Activated CD4-positive, alpha-beta T cell treated with anti-CD3 and anti-CD28 coated beads for 36 hours (primary cell): ENCODE measurements at regions not wholly inside any gene's neighbourhood (a gene's known extent, or its start where the extent isn't known, plus 50 kb on each side); places are given as distances from the start of the nearest gene placed in this dataset.

ENCODE experiments used
- ATAC-seq: fragments of 200-7000 bp; cut with Tn5 transposase; one replicate; pipeline ENCODE4 v1.10.0; 2021; ENCODE audit warnings: mild to moderate bottlenecking, moderate library complexity
- CTCF ChIA-PET: fragments of 350-600 bp; sonication (Branson Sonifier 250); formaldehyde crosslinking; loops from one replicate; lab custom pipeline; 2021; ENCODE audit warnings: antibody characterized with exemption; lab: Charles Lee
- POLR2A ChIA-PET: fragments of 350-600 bp; sonication (Branson Sonifier 250); formaldehyde crosslinking; loops from one replicate; lab custom pipeline; 2021; ENCODE audit warnings: antibody characterized with exemption, inconsistent platforms; lab: Charles Lee
- DNase-seq: peaks from one replicate; pipeline ENCODE4 v3.0.0-alpha.2; 2020
- H3K27ac Mint-ChIP-seq: one replicate; pipeline ENCODE4 v1.8.0; 2021; ENCODE audit warnings: mixed read lengths
- H3K27me3 Mint-ChIP-seq: one replicate; pipeline ENCODE4 v1.8.0; 2021; ENCODE audit warnings: mixed read lengths
- H3K36me3 Mint-ChIP-seq: one replicate; pipeline ENCODE4 v1.8.0; 2021; ENCODE audit warnings: low read depth, mixed read lengths
- H3K4me1 Mint-ChIP-seq: one replicate; pipeline ENCODE4 v1.8.0; 2021; ENCODE audit warnings: mixed read lengths
- H3K4me3 Mint-ChIP-seq: one replicate; pipeline ENCODE4 v1.8.0; 2021; ENCODE audit warnings: mild to moderate bottlenecking, moderate library complexity, mixed read lengths
- H3K9me3 Mint-ChIP-seq: one replicate; pipeline ENCODE4 v1.8.0; 2021; ENCODE audit warnings: low read depth, mixed read lengths
- intact Hi-C, 2 experiments: fragments of 100-400 bp; cut with DNase I in 1 of 2; cut with micrococcal nuclease in 1 of 2; formaldehyde crosslinking; loops; one replicate each; pipeline versions ENCODE4 v1.14.2 to v1.15.1; 2022 to 2024; cut with DNase I, micrococcal nuclease

DNA sequence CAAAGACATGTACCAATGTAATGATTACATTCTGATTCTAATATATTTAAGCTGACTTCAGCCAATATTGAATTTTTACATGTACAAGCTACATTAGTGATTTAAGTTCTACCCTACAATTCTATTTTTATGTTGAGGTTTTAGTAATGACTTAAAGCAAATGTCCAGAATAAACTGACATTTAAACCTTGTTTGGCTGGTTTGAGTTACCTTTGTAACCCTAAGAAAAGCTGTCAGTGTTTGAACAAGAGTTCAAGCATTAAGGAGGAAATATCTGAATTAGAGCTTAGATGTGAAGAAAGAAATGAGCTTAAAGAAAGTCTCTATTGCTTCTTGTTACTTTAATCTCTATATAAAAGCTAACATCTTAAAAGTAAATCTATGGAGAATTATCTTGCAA lies 710.6 kb upstream of the EPHA7 start:
- H3K4me1 Mint-ChIP-seq = no peaks in the 10 kb centered on the region
- no peak overlapping the region for H3K27ac Mint-ChIP-seq
- intact Hi-C loops = no loop called here
- H3K4me3 Mint-ChIP-seq = no peak overlapping the region
- ATAC-seq (no peak), DNase-seq (no peak)
- CTCF ChIA-PET = no interaction called here
- POLR2A ChIA-PET = no interaction called here
- H3K36me3 Mint-ChIP-seq = no peaks in the 10 kb centered on the region
- no peaks in the 10 kb centered on the region for H3K9me3 Mint-ChIP-seq
- H3K27me3 Mint-ChIP-seq = no peaks in the 10 kb centered on the region

DNA sequence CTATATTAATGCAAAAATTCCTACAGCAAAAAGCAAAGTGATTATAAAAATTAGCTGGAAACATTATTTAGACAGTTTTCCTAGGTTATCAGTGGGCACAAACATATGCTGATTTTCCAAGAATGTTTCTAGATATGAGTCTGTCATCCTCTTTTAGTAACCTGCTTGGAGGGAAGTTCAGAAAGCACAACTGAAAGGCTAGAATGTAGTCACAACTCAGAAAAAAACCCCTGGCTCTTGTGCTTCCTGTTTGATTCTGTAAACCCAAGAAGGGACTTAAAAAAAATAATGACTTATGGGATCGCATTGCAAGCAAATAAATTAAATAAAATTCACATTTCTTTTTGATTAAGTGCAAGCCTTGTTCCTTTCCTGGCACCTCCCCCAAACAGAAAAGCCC lies 708.4 kb upstream of the EPHA7 start:
- ATAC-seq (no peak), DNase-seq (no peak)
- Mint-ChIP-seq H3K27me3 (no peaks in the 10 kb centered on the region), H3K4me3 (no peak overlapping the region), H3K9me3 (no peaks in the 10 kb centered on the region), H3K27ac (no peak overlapping the region), H3K4me1 (no peaks in the 10 kb centered on the region), H3K36me3 (no peaks in the 10 kb centered on the region)
- POLR2A ChIA-PET = no interaction called here
- CTCF ChIA-PET = no interaction called here
- intact Hi-C loops = no loop called here

DNA sequence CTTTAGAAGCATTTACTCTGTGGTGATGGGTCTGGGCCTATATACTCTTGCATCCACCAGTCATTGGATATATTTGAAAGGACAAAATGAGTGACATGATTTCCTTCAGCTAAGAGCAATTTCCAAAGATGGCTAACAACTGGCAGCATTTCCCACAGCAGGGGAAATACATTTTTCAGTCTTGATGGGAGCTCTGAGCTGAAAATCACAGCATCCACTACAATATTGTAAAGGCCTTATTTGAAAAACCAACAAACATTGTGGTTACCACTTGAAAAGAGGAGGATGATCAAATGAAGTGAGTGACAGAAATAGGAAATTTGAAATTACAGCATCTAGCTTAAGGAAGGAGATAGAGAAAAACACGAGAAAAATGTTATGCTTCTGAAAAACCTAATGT lies 705.0 kb upstream of the EPHA7 start:
- no peaks in the 10 kb centered on the region for H3K4me1 Mint-ChIP-seq
- no peak overlapping the region for H3K4me3 Mint-ChIP-seq
- H3K9me3 Mint-ChIP-seq = no peaks in the 10 kb centered on the region
- ATAC-seq (no peak), DNase-seq (no peak)
- no peaks in the 10 kb centered on the region for H3K27me3 Mint-ChIP-seq
- intact Hi-C loops = no loop called here
- POLR2A ChIA-PET = no interaction called here
- H3K36me3 Mint-ChIP-seq = no peaks in the 10 kb centered on the region
- CTCF ChIA-PET = no interaction called here
- no peak overlapping the region for H3K27ac Mint-ChIP-seq

DNA sequence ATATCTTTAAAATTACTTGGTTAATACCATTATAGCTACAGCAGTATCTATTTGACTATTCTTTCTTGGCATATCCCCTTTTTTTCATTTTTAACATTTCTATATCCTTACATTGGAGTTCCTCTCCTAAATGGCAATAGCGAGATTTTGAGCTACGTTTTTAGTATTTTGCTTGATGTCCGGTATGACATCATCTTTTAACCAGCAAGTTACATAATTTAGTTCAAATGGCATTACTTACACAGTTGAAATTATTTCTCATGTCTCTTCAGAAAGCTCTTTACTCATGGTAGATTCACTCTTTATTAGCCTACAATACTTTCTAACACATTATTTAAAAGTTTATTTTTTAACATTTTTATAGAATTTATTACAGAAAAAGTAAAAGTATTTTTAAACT lies 701.7 kb upstream of the EPHA7 start:
- POLR2A ChIA-PET = no interaction called here
- no peaks in the 10 kb centered on the region for H3K27me3 Mint-ChIP-seq

DNA sequence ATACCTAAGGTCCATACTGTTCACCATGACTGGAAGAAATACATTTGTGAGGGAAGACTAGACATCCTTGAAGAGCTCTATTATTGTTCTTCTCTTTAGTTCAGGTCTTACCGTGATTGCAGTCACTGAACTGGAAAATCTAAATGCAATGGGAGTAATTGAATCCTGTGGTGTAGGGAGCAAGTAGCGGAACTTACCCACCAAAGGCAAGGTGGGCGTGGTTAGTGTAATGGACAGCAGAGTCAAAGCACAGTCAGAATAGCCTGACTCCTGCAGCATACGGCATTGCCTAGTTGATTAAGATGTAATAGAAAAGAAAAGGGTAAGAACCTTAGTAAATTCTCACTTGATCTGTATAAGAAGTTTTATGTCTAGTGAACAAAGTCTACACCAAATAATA lies 679.7 kb upstream of the EPHA7 start:
- CTCF ChIA-PET = no interaction called here
- no peaks in the 10 kb centered on the region for H3K9me3 Mint-ChIP-seq

More for the DNA sequence above, 701.7 kb upstream of the EPHA7 start:
- Mint-ChIP-seq H3K27ac (no peak overlapping the region), H3K36me3 (no peaks in the 10 kb centered on the region), H3K4me1 (no peaks in the 10 kb centered on the region), H3K4me3 (no peak overlapping the region), H3K9me3 (no peaks in the 10 kb centered on the region)
- DNase-seq = no peak
- no peak for ATAC-seq
- CTCF ChIA-PET = no interaction called here
- intact Hi-C loops = no loop called here

DNA sequence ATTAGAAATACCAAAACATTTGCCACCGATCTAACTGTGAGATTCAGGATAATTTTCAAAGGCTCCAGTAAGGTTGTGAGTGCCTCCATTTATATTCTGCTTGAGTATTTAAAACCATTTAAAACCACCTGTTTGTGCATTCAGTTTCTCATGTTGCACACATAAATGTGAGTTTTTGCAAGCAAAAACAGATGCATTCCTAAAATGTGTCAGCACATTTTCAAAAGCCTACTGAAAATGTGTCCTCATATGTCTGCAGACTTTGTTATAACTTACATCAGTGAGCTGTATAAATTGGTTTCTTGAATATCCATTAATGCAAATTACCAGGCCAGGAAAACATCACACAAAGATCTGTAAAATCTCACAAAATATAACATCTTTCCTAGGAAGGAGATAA lies 676.6 kb upstream of the EPHA7 start:
- DNase-seq = no peak
- H3K4me1 Mint-ChIP-seq = no peaks in the 10 kb centered on the region
- no peak for ATAC-seq
- H3K9me3 Mint-ChIP-seq = peaks cover 2% of the 10 kb centered on the region
- no peaks in the 10 kb centered on the region for H3K36me3 Mint-ChIP-seq
- intact Hi-C loops = no loop called here
- H3K4me3 Mint-ChIP-seq = no peak overlapping the region
- ChIA-PET CTCF (no interaction called here), POLR2A (no interaction called here)
- no peaks in the 10 kb centered on the region for H3K27me3 Mint-ChIP-seq
- H3K27ac Mint-ChIP-seq = no peak overlapping the region

More for the DNA sequence above, 679.7 kb upstream of the EPHA7 start:
- Mint-ChIP-seq H3K27ac (no peak overlapping the region), H3K4me1 (no peaks in the 10 kb centered on the region), H3K4me3 (no peak overlapping the region), H3K27me3 (no peaks in the 10 kb centered on the region), H3K36me3 (no peaks in the 10 kb centered on the region)
- intact Hi-C loops = no loop called here
- POLR2A ChIA-PET = no interaction called here
- ATAC-seq (no peak), DNase-seq (no peak)

DNA sequence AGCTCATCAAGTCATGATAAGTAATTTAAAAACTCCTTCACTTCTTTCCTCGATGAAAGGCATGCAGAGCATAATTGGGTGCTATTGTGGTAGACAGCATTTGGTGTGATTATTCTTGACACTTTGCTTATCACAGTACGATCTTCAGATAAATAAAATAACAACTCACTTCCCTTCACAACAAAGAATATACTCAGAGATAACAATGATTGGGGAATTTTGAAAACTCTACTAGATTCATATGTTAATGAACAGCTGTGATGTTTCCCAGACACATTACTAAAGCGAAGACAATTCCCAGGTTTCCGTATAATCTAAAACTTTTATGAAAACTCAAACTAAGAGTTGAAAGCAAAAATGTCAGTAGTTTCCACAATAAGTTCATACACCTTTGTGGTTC lies 670.6 kb upstream of the EPHA7 start:
- Mint-ChIP-seq H3K4me3 (no peak overlapping the region), H3K9me3 (peaks cover 2% of the 10 kb centered on the region), H3K4me1 (no peaks in the 10 kb centered on the region), H3K27ac (no peak overlapping the region), H3K36me3 (no peaks in the 10 kb centered on the region), H3K27me3 (no peaks in the 10 kb centered on the region)
- ChIA-PET POLR2A (no interaction called here), CTCF (no interaction called here)
- DNase-seq = no peak
- ATAC-seq = no peak
- intact Hi-C loops = no loop called here

DNA sequence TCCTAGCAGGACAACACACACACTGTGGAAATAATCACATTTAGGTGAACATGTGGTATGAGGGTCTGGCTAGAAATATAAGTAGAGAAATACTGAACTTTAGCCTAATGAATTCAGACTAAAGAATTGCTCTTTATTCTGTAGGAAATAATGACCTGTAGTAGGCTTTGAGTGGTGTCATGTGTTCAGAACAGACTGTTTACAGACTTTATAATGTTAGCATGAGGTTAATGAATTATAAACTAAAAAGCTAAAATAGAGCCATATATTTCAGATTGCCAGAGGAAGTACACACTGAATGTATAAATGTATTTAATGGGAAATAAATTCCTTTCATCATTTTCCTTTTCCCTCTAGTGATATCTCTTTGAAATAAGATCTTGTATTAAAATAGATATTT lies 669.5 kb upstream of the EPHA7 start:
- POLR2A ChIA-PET = no interaction called here
- no peaks in the 10 kb centered on the region for H3K4me1 Mint-ChIP-seq
- ATAC-seq = no peak
- H3K9me3 Mint-ChIP-seq = peaks cover 2% of the 10 kb centered on the region
- no peak overlapping the region for H3K27ac Mint-ChIP-seq
- no peak overlapping the region for H3K4me3 Mint-ChIP-seq
- no peaks in the 10 kb centered on the region for H3K36me3 Mint-ChIP-seq
- CTCF ChIA-PET = no interaction called here
- DNase-seq = no peak
- intact Hi-C loops = no loop called here
- no peaks in the 10 kb centered on the region for H3K27me3 Mint-ChIP-seq

DNA sequence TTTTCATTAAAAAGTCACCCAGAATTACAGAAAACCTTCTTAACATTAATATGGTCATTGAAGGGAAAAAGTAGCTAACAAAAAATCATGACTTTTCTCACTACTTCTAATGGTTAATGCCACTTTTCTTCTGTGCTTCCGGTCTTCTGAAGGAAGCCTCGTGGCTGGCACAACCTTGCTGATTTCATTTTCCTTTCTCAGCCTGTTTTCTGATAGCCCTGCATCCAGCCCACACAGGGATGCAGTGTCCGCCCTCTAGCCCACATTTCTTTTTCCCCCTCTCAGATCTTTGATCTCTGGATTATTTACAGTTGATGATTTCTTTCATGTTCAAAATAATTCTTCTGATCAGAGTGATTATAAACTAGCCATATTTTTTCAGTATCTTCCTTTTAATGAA lies 655.4 kb upstream of the EPHA7 start:
- ATAC-seq (no peak), DNase-seq (no peak)
- ChIA-PET CTCF (no interaction called here), POLR2A (no interaction called here)
- Mint-ChIP-seq H3K36me3 (no peaks in the 10 kb centered on the region), H3K4me3 (no peak overlapping the region), H3K4me1 (no peaks in the 10 kb centered on the region), H3K27ac (no peak overlapping the region), H3K27me3 (no peaks in the 10 kb centered on the region), H3K9me3 (no peaks in the 10 kb centered on the region)
- intact Hi-C loops = no loop called here

DNA sequence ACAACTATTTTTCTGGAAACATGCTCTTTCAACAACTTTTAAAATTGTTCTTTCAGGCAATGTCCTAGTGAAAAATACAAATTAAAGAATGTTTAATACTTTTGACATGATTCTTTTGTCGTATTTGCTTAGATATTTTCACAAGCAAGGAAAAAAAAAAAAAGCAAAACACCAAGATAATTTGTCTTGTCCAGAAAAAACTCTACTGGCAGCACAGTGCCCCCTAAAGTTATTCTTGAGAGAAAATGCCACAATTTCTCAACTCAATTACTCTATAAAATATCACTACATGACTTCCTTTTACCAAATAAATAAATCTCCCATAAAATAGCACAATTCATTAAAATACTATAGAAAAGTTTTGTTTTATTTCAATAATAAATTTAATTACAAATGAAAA lies 652.5 kb upstream of the EPHA7 start:
- POLR2A ChIA-PET = no interaction called here
- no peak overlapping the region for H3K27ac Mint-ChIP-seq
- CTCF ChIA-PET = no interaction called here
- no peaks in the 10 kb centered on the region for H3K4me1 Mint-ChIP-seq
- no peak overlapping the region for H3K4me3 Mint-ChIP-seq
- H3K9me3 Mint-ChIP-seq = no peaks in the 10 kb centered on the region
- H3K36me3 Mint-ChIP-seq = no peaks in the 10 kb centered on the region
- H3K27me3 Mint-ChIP-seq = no peaks in the 10 kb centered on the region
- DNase-seq (no peak), ATAC-seq (no peak)
- intact Hi-C loops = no loop called here

DNA sequence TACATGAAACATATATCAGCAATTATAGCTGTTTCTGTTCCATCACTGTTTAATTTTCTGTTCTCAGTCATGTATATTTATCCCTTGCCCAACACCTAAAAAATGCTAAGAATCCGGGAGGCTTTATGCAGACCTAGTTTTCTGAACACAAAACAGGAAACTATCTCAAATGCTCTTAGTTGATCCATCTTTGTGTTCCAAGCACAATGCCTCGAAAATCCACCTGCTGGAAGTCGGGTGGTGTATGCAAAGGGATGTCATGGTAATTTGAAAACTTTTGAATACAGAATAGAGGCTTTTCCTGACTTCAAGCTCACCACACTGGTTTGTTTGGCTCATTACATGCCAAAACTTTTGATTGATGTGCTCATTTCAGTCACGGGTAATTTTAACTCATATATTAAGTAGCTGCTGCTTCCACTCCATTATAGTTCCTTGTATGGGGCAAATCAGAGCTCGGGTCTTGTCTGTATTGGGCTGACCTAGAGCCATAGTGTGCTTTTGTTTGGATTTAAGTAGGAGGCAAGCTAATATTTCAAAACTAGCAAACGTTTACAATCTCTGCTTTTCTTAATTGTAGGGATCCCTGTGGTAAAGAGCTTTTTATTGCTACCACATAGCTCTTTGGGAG lies 646.5 kb upstream of the EPHA7 start:
- no peaks in the 10 kb centered on the region for H3K27me3 Mint-ChIP-seq
- H3K9me3 Mint-ChIP-seq = no peaks in the 10 kb centered on the region
- no peak overlapping the region for H3K27ac Mint-ChIP-seq
- POLR2A ChIA-PET = no interaction called here
- no peak overlapping the region for H3K4me3 Mint-ChIP-seq
- ATAC-seq (no peak), DNase-seq (no peak)
- intact Hi-C loops = no loop called here
- CTCF ChIA-PET = no interaction called here
- no peaks in the 10 kb centered on the region for H3K4me1 Mint-ChIP-seq
- no peaks in the 10 kb centered on the region for H3K36me3 Mint-ChIP-seq

DNA sequence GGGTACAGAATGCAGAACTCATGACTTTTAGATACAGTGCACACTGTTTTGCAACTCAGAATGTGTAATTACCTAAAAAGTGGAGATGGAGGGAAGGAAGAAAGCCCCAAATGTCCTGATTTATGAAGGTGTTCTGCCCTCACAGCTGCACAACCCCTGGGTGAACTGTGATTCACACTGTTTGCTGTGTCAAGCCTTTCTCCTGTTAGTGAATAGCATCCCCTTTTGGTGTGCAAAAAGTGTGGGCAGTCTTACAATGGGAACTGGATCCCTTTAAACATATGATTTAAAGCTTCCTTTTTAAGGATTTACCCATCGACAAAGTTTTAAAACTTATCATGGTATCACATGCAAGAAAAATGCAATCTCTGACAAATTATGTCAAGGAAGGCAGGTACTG lies 633.4 kb upstream of the EPHA7 start:
- ChIA-PET CTCF (no interaction called here), POLR2A (no interaction called here)
- H3K27ac Mint-ChIP-seq = no peak overlapping the region
- no peak for ATAC-seq
- no peaks in the 10 kb centered on the region for H3K36me3 Mint-ChIP-seq
- H3K27me3 Mint-ChIP-seq = no peaks in the 10 kb centered on the region
- peaks cover 6% of the 10 kb centered on the region for H3K9me3 Mint-ChIP-seq
- no peak overlapping the region for H3K4me3 Mint-ChIP-seq
- intact Hi-C loops = no loop called here
- no peaks in the 10 kb centered on the region for H3K4me1 Mint-ChIP-seq
- DNase-seq = no peak

DNA sequence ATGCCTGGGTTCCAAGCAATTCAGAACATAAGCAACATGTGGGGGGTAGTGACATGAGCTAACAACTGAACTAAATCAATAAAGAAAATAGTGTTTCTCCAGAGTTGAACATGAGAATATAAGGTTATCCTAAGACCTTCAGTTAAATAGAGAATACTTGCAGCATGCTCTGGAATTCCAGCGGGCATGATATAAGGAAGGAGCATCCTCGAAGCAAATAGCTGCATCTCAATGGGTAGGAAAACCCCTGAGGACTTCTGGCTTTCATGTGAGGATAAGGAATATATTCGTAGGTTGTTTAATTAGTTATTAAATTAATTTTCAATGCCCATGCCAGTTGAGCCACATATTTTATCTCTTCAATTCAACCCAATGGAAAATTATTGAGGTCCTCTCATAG lies 631.2 kb upstream of the EPHA7 start:
- no peak overlapping the region for H3K27ac Mint-ChIP-seq
- H3K27me3 Mint-ChIP-seq = no peaks in the 10 kb centered on the region
- H3K4me1 Mint-ChIP-seq = no peaks in the 10 kb centered on the region
- ChIA-PET POLR2A (no interaction called here), CTCF (no interaction called here)
- H3K9me3 Mint-ChIP-seq = peaks cover 4% of the 10 kb centered on the region
- DNase-seq (no peak), ATAC-seq (no peak)
- H3K36me3 Mint-ChIP-seq = no peaks in the 10 kb centered on the region
- no peak overlapping the region for H3K4me3 Mint-ChIP-seq
- intact Hi-C loops = no loop called here
